ENCODE measurements at regions not wholly inside any gene's neighbourhood (a gene's known extent, or its start where the extent isn't known, plus 50 kb on each side); places are given as distances from the start of the nearest gene placed in this dataset.

DNA sequence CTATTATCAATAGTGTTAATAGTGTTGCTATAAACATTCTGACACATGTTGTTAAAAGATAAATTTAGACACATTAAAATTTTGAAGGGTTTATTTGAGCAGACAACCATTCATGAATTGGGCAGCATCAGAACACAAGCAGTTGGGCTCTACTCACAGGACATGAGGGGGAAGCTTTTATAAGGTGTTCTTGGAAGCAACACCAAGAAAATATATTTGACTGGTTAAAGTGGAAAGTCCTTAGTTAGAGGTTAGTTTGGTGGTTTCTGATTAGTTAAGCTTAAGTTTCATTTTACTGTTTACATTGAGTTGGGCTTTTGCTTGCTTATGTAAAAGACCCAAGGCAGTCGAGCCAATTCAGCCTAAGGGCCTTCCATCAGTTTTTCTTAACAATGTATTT, 220.7 kb downstream of the CD47 start:
- DNase-seq (no peak), ATAC-seq (ENCODE audit: insufficient read depth, low FRiP score) (no peak)
- Histone ChIP-seq H3K4me1 (ENCODE audit: control insufficient read depth in 5 of 5, insufficient read depth in 5 of 5, low read length in 5 of 5) (no peaks in the 10 kb centered on the region), H3K27ac (ENCODE audit: low read depth in 1 of 2, low read length in 1 of 2) (no peak overlapping the region), H3K9ac (ENCODE audit: insufficient read depth in 1 of 2, low read length in 2 of 2) (no peak overlapping the region), H3K9me3 (ENCODE audit: control insufficient read depth in 4 of 4, insufficient read depth in 3 of 4, low read length in 3 of 4) (no peaks in the 10 kb centered on the region), H3K27me3 (ENCODE audit: control insufficient read depth in 3 of 3, insufficient read depth in 3 of 3, low read length in 2 of 3) (no peaks in the 10 kb centered on the region), H3K36me3 (ENCODE audit: control insufficient read depth in 4 of 4, insufficient read depth in 4 of 4, low read length in 4 of 4) (no peaks in the 10 kb centered on the region), H3K4me3 (no peak overlapping the region)
- TF ChIP-seq, protein P1, sequence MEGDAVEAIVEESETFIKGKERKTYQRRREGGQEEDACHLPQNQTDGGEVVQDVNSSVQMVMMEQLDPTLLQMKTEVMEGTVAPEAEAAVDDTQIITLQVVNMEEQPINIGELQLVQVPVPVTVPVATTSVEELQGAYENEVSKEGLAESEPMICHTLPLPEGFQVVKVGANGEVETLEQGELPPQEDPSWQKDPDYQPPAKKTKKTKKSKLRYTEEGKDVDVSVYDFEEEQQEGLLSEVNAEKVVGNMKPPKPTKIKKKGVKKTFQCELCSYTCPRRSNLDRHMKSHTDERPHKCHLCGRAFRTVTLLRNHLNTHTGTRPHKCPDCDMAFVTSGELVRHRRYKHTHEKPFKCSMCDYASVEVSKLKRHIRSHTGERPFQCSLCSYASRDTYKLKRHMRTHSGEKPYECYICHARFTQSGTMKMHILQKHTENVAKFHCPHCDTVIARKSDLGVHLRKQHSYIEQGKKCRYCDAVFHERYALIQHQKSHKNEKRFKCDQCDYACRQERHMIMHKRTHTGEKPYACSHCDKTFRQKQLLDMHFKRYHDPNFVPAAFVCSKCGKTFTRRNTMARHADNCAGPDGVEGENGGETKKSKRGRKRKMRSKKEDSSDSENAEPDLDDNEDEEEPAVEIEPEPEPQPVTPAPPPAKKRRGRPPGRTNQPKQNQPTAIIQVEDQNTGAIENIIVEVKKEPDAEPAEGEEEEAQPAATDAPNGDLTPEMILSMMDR (IDR thresholded peaks at IDR 0.05; ENCODE audit: control extremely low read depth, extremely low read depth) = no peak
- WGBS, 2 donors = 68 to 92% methylated on average over 1 of the region's 1 CpG

DNA sequence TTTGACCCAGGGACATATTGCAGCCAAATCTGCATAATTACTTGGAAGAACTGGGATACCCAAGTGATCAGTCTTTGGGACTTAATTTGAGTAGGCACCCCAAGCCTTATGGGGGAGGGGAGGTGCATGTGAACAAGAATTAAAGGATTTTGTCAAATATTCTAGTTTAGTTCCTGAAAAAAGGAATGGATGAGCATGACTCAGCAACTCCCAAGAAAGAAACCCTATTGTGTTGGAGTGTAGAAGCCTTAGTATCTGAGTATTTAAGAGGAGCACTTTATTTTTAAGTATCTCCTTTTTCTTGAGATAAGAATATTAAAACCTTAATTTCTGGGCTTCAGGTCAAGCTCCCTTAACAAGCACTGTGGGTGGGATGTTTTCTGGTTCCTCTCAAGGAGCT, 222.4 kb downstream of the CD47 start:
- ATAC-seq (ENCODE audit: insufficient read depth, low FRiP score) (no peak), DNase-seq (no peak)
- no peaks in the 10 kb centered on the region for H3K36me3 ChIP-seq (ENCODE audit: control insufficient read depth in 4 of 4, insufficient read depth in 4 of 4, low read length in 4 of 4)
- H3K27me3 ChIP-seq (ENCODE audit: control insufficient read depth in 3 of 3, insufficient read depth in 3 of 3, low read length in 2 of 3) = no peaks in the 10 kb centered on the region
- no peaks in the 10 kb centered on the region for H3K9me3 ChIP-seq (ENCODE audit: control insufficient read depth in 4 of 4, insufficient read depth in 3 of 4, low read length in 3 of 4)
- TF ChIP-seq, protein P1 (IDR thresholded peaks at IDR 0.05; ENCODE audit: control extremely low read depth, extremely low read depth) = no peak
- H3K27ac ChIP-seq (ENCODE audit: low read depth in 1 of 2, low read length in 1 of 2) = no peak overlapping the region
- H3K4me3 ChIP-seq = no peak overlapping the region
- H3K9ac ChIP-seq (ENCODE audit: insufficient read depth in 1 of 2, low read length in 2 of 2) = no peak overlapping the region
- no peaks in the 10 kb centered on the region for H3K4me1 ChIP-seq (ENCODE audit: control insufficient read depth in 5 of 5, insufficient read depth in 5 of 5, low read length in 5 of 5)

DNA sequence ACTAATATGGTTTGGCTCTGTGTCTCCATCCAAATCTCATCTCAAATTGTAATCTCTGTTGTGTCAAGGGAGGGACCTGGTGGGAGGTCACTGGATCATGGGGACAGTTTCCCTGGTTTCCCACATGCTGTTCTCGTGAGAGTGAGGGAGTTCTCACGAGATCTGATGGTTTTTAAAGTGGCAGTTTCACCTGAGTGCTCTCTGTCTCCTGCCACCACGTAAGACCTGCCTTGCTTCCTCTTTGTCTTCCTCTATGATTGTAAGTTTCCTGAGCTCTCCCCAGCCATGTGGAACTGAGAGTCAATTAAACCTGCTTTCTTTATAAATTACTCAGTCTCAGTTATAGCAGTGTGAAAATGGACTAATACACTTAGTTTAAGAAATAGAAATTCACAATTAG, 228.9 kb downstream of the CD47 start:
- H3K4me1 ChIP-seq (ENCODE audit: control insufficient read depth in 5 of 5, insufficient read depth in 5 of 5, low read length in 5 of 5) = no peaks in the 10 kb centered on the region
- TF ChIP-seq, protein P1 (IDR thresholded peaks at IDR 0.05; ENCODE audit: control extremely low read depth, extremely low read depth) = no peak
- DNase-seq (no peak), ATAC-seq (ENCODE audit: insufficient read depth, low FRiP score) (no peak)
- no peaks in the 10 kb centered on the region for H3K27me3 ChIP-seq (ENCODE audit: control insufficient read depth in 3 of 3, insufficient read depth in 3 of 3, low read length in 2 of 3)
- no peaks in the 10 kb centered on the region for H3K36me3 ChIP-seq (ENCODE audit: control insufficient read depth in 4 of 4, insufficient read depth in 4 of 4, low read length in 4 of 4)
- no peak overlapping the region for H3K4me3 ChIP-seq
- H3K9me3 ChIP-seq (ENCODE audit: control insufficient read depth in 4 of 4, insufficient read depth in 3 of 4, low read length in 3 of 4) = no peaks in the 10 kb centered on the region
- no peak overlapping the region for H3K9ac ChIP-seq (ENCODE audit: insufficient read depth in 1 of 2, low read length in 2 of 2)
- WGBS, 2 donors = 17 to 22% methylated on average over 3 of the region's 3 CpGs
- no peak overlapping the region for H3K27ac ChIP-seq (ENCODE audit: low read depth in 1 of 2, low read length in 1 of 2)

DNA sequence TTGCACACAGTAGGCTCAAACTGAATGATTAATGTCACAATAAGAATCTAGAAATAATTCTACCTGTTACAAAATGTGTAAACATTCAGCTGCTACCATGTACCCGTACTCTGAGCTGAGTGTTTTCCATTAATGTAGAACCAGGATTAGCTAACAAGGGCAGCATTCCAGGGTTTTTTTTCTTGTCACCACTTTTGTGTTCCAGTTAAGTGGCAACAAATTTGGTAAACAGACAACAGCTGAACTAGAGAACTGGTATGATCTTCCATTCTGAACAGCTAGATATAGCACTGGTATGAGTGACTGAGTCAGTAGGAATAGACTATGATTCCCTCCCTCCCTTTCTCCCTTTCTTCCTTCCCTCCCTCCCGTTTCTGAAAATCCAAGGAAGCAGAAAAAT, 229.4 kb downstream of the CD47 start:
- ATAC-seq (ENCODE audit: insufficient read depth, low FRiP score) (no peak), DNase-seq (no peak)
- TF ChIP-seq, protein P1 (IDR thresholded peaks at IDR 0.05; ENCODE audit: control extremely low read depth, extremely low read depth) = no peak
- H3K9me3 ChIP-seq (ENCODE audit: control insufficient read depth in 4 of 4, insufficient read depth in 3 of 4, low read length in 3 of 4) = no peaks in the 10 kb centered on the region
- no peaks in the 10 kb centered on the region for H3K36me3 ChIP-seq (ENCODE audit: control insufficient read depth in 4 of 4, insufficient read depth in 4 of 4, low read length in 4 of 4)
- no peak overlapping the region for H3K9ac ChIP-seq (ENCODE audit: insufficient read depth in 1 of 2, low read length in 2 of 2)
- no peaks in the 10 kb centered on the region for H3K27me3 ChIP-seq (ENCODE audit: control insufficient read depth in 3 of 3, insufficient read depth in 3 of 3, low read length in 2 of 3)
- no peak overlapping the region for H3K4me3 ChIP-seq
- H3K27ac ChIP-seq (ENCODE audit: low read depth in 1 of 2, low read length in 1 of 2) = no peak overlapping the region
- H3K4me1 ChIP-seq (ENCODE audit: control insufficient read depth in 5 of 5, insufficient read depth in 5 of 5, low read length in 5 of 5) = no peaks in the 10 kb centered on the region
- 70 to 72% methylated on average over 2 of the region's 2 CpGs for WGBS, 2 donors
